ENCODE measurements at regions not wholly inside any gene's neighbourhood (a gene's known extent, or its start where the extent isn't known, plus 50 kb on each side); places are given as distances from the start of the nearest gene placed in this dataset.

GRCh38 chr6:156519940-156520339 is 257.2 kb upstream of the ARID1B start:
- DNase-seq (ENCODE audit: low spot score): no peak

- DNase-seq (ENCODE audit: low spot score): no peak
Observed at GRCh38 chr6:156517088-156517487, 260.1 kb upstream of the ARID1B start.

DNA sequence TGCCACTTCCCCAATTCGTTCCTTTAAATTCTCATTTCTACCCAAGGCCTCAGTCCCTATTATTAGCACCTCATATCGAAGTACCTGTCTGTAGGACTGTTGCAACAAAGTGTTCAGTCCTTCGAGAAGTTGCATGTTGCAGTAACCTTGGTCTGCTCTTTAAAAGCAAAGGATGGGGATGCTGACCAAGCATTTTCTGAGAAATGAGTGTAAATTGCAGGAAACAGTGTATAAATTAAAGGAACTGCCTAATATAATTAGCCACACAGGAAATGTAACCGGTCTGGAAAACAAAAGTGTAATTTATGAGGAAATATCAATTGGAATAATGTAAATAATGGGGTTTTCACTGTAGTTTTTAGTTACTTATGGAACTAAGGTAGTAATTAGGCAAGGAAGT is 261.9 kb upstream of the ARID1B start:
- DNase-seq (ENCODE audit: low spot score): no peak

DNA sequence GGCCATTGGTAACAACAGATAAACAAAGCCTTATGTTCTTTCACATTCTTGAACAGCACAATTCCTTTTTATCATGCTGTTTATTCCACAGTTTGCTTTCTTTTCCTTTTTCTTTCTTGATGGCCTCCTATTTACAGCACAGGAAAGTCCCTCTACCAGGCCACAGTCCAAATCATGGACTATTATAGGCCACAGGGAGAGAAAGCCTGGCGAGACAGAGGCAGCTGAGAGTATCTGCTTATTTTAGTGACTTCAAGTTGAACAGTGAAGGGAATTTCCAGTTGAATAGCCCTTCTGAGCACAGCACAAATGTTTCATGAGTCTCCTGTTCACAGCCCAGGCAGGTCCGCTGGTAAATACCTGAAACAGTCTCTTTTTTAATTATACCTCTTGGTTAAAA is 263.7 kb upstream of the ARID1B start:
- DNase-seq (ENCODE audit: low spot score): no peak

DNA sequence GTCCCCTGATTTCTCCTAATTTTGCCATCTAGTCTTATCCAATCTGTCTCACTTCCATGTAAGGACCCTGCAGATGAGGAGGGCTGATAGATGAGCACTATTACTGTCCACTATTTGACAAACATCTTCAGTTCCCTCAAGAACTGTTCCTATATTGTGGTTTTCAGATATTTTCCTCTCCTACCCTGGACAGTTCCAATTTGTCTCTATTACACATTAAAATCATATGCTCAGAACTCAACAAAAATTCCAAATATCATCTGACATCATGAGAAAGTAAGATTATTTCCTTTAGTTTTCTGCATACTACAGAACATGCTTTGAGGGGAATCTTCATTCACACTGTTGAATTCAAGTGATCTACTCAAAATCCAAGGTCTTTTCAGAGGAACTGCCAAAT is 265.6 kb upstream of the ARID1B start:
- DNase-seq (ENCODE audit: low spot score): no peak

DNA sequence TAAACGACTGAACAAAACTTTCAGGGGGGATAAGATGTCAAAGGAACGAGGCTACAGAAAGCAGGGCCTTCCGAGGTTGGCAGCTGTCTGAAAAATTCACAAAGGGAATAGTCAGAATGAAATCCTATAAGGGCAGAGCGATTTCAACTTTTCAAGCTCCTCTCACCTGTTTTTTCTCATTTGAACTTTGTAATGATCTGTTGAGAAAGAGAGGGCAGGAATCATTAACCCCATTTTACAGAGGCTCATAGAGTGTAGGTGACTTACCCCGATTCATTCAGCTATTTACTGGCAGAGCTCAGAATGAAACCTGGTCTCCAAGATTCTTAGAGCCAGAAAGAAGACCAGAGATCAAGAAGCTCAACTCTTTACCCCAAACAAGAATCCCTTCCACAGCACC is 266.1 kb upstream of the ARID1B start:
- no peak for DNase-seq (ENCODE audit: low spot score)

GRCh38 chr6:156510242-156510641 is 266.9 kb upstream of the ARID1B start:
- no peak for DNase-seq (ENCODE audit: low spot score)

DNA sequence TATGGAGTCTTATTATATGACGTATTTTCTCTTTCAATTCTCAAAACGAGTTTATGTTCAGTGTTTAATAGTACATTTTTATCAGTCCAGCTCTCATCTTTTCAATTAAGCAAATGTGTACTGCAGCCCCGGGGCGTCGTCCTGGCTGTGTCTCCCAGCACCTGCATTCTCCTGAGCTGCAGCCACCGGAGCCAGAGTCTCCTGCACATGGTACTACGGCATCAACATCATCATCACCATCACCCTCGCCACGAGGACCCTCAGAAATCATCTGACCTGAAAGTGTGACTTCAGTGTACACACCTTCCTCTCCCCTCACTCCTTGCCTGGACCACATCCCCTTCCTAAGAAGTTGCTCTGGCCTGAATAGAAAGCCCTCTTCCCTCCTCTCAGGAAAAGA is 267.7 kb upstream of the ARID1B start:
- no peak for DNase-seq (ENCODE audit: low spot score)

- DNase-seq (ENCODE audit: low spot score): no peak
Observed at GRCh38 chr6:156508923-156509322, 268.3 kb upstream of the ARID1B start.

- DNase-seq (ENCODE audit: low spot score): no peak
Observed at GRCh38 chr6:156508126-156508525, 269.1 kb upstream of the ARID1B start.

- DNase-seq (ENCODE audit: low spot score): no peak
Observed at GRCh38 chr6:156507656-156508055, 269.5 kb upstream of the ARID1B start.

GRCh38 chr6:156507106-156507505 is 270.1 kb upstream of the ARID1B start:
- no peak for DNase-seq (ENCODE audit: low spot score)

DNA sequence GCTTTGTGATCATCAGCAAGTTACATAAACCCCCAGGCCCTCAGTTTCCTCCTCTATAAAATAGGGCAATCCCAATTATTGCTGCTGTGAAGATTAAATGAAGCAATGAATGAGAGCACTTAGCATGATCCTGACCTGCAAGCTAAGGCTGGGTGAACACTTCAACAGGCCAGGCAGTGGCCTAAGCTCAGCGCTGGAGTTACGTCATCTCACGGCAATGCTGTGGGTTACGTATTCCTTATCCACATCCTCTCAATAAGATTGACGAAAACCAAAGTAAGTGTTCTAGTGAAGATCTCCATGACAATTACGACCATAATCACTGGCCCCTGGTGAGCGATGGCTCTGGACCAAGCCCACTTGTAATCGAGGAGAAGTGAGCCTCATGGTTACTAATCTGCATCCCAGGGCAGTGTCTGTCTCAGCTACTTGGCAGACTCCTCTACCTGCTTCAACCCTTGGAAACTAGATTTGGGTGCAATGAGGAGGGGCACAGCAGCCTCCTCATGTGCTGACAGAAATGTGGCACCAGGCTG is 274.1 kb upstream of the ARID1B start:
- DNase-seq (ENCODE audit: low spot score): no peak

- no peak for DNase-seq (ENCODE audit: low spot score)
Observed at GRCh38 chr6:156497618-156498017, 279.6 kb upstream of the ARID1B start.

- DNase-seq (ENCODE audit: low spot score): no peak
Observed at GRCh38 chr6:156487877-156488276, 289.3 kb upstream of the ARID1B start.

- no peak for DNase-seq (ENCODE audit: low spot score)
Observed at GRCh38 chr6:156485150-156485549, 292.0 kb upstream of the ARID1B start.

GRCh38 chr6:156474507-156475120 is 302.6 kb upstream of the ARID1B start:
- no peak for DNase-seq (ENCODE audit: low spot score)

GRCh38 chr6:156471000-156471399 is 306.2 kb upstream of the ARID1B start:
- DNase-seq (ENCODE audit: low spot score): no peak

DNA sequence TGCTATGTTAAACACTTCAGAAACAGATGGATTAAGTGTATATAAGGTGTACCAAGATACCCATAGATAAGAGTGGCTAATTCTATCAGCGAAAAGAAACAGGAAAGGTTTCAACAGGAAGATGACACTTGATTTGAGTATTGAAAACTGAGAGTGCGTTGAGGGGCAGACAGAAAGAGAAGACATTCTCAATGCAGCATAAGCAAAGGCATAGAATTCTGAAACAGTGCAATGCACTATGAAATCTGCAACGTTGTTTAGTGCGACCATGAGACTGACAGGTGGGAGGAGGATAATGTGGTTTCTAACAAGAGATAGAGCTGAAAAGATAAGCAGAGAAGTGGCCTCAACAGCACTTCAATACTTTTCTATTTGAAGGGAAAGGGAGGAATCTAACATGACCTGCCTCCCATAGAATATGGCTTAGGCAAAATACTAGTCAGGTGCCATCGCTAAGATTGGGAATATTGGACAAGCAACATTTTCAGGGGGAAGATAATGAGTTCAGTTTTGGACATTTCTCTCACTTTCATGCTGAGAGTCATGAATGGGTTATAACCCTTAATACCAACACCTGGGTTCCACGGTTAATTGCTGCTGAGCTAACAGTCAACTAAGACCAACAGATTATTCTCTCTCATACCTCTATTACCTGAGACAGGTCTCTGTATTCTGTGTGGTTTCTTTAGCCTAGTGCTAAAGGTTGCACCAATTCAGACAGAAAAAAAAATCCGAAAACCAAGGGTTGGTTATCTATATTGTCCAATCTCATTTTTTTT is 312.9 kb upstream of the ARID1B start:
- no peak for DNase-seq (ENCODE audit: low spot score)

DNA sequence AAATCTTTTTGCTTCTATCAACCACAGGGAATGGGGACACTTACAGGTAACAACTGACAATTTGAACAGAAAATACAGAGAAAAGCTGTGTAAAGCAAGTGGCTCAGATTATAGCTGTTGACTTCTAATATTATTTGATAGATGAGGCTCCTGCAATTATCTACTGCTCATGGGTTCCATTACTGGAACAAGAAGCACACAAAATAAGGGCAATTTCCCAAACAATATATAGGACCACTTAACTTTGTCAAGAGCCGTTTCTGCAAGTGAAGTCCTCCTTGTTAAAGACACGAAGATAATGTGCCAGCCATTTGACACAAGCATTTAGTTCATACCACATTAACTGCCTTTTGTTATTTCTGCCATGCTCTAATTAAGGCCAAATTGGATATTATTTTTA is 315.5 kb upstream of the ARID1B start:
- no peak for DNase-seq (ENCODE audit: low spot score)

DNA sequence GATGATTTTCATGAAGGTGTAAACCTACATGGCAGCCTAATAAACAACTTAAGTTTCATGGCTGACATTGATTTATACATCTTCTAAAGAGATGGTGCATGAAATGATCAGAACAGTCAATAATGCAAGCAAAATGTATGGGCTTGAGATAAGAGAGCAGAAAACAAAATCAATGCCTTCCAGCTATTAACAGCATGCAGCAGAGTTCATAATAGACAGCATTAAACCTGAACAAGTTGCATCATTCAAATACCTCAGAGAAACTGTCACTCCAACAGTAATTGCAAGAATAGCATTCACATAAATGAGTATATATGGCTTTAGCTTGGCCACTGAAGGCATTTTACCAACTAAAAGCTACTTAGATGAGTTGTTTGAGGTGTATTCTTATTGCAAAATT is 319.6 kb upstream of the ARID1B start:
- no peak for DNase-seq (ENCODE audit: low spot score)

DNA sequence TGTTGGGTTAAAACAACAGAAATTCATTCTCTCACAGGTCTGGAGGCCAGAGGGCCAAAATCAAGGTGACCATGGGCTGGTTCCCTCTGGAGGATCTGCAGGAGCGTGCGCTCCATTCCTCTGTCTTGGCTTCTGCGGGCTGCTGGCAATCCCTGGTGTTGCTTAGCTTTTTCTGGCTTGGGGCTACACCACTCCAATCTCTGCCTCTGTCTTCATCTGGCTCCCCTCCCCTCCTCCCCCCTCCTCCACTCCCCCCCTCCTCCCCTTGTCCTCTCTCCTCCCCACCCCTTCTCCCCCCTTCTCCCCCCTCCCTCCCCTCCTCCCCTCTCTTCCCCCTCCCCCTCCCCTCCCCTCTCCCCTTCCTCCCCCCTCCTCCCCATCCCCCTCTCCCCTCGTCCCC is 321.3 kb upstream of the ARID1B start:
- DNase-seq (ENCODE audit: low spot score): no peak

DNA sequence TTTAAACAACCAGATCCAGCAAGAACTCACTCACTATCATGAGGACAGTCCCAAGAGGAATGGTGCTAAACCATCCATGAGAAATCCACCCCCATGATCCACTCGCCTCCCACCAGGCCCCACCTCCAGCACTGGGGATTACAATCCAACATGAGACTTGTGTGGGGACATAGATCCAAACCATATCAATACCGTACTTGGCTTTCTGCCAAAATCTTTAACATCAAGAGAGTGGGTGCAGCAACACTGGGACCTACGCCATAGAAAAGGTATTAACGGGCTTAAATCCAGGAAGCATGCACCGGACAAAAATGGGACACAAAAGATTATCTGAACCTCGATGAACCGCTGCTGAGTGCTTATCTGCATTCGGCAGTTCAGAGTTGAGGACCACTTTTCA is 322.3 kb upstream of the ARID1B start:
- no peak for DNase-seq (ENCODE audit: low spot score)
